GM18867 (cell line): ENCODE measurements at regions not wholly inside any gene's neighbourhood (a gene's known extent, or its start where the extent isn't known, plus 50 kb on each side); places are given as distances from the start of the nearest gene placed in this dataset.
A peak's percentile ranks its signal among the peaks of the same experiment; 100 is the strongest.

Experiments
- ATAC-seq: cut with Tn5 transposase; IDR thresholded peaks from one replicate; pipeline ENCODE4 v1.9.1; 2021; ENCODE audit warnings: mild to moderate bottlenecking, moderate library complexity; ENCODE audit not compliant: unreplicated experiment

GRCh38 chr4:57916479-57916878 is 806.3 kb upstream of the IGFBP7 start:
- ATAC-seq: no peak

GRCh38 chr4:57911203-57911602 is 801.0 kb upstream of the IGFBP7 start:
- no peak for ATAC-seq

- no peak for ATAC-seq
Observed at GRCh38 chr4:57910151-57910550, 800.0 kb upstream of the IGFBP7 start.

- ATAC-seq: no peak
Observed at GRCh38 chr4:57905965-57906364, 795.8 kb upstream of the IGFBP7 start.

GRCh38 chr4:57877047-57877458 is 766.9 kb upstream of the IGFBP7 start:
- ATAC-seq: no peak

GRCh38 chr4:57875829-57876392 is 765.7 kb upstream of the IGFBP7 start:
- no peak for ATAC-seq

GRCh38 chr4:57866468-57867171 is 756.4 kb upstream of the IGFBP7 start:
- ATAC-seq: peak; percentile 65

GRCh38 chr4:57865264-57865663 is 755.1 kb upstream of the IGFBP7 start:
- ATAC-seq: peak; percentile 95

- ATAC-seq: peak; percentile 95
Observed at GRCh38 chr4:57854748-57855147, 744.6 kb upstream of the IGFBP7 start.

GRCh38 chr4:57850141-57850540 is 740.0 kb upstream of the IGFBP7 start:
- no peak for ATAC-seq

GRCh38 chr4:57832083-57832482 is 721.9 kb upstream of the IGFBP7 start:
- ATAC-seq: no peak

GRCh38 chr4:57789666-57790065 is 679.5 kb upstream of the IGFBP7 start:
- ATAC-seq: no peak

- no peak for ATAC-seq
Observed at GRCh38 chr4:57777876-57778275, 667.7 kb upstream of the IGFBP7 start.

- ATAC-seq: no peak
Observed at GRCh38 chr4:57774681-57775080, 664.5 kb upstream of the IGFBP7 start.

- no peak for ATAC-seq
Observed at GRCh38 chr4:57774171-57774570, 664.0 kb upstream of the IGFBP7 start.

GRCh38 chr4:57766341-57766740 is 656.2 kb upstream of the IGFBP7 start:
- ATAC-seq: no peak

GRCh38 chr4:57764856-57765255 is 654.7 kb upstream of the IGFBP7 start:
- ATAC-seq: no peak

GRCh38 chr4:57763070-57763469 is 652.9 kb upstream of the IGFBP7 start:
- no peak for ATAC-seq

GRCh38 chr4:57740625-57741190 is 630.5 kb upstream of the IGFBP7 start:
- no peak for ATAC-seq

GRCh38 chr4:57736781-57737180 is 626.6 kb upstream of the IGFBP7 start:
- no peak for ATAC-seq

- no peak for ATAC-seq
Observed at GRCh38 chr4:57734104-57734670, 624.0 kb upstream of the IGFBP7 start.
